ENCODE measurements at regions not wholly inside any gene's neighbourhood (a gene's known extent, or its start where the extent isn't known, plus 50 kb on each side); places are given as distances from the start of the nearest gene placed in this dataset.

DNA sequence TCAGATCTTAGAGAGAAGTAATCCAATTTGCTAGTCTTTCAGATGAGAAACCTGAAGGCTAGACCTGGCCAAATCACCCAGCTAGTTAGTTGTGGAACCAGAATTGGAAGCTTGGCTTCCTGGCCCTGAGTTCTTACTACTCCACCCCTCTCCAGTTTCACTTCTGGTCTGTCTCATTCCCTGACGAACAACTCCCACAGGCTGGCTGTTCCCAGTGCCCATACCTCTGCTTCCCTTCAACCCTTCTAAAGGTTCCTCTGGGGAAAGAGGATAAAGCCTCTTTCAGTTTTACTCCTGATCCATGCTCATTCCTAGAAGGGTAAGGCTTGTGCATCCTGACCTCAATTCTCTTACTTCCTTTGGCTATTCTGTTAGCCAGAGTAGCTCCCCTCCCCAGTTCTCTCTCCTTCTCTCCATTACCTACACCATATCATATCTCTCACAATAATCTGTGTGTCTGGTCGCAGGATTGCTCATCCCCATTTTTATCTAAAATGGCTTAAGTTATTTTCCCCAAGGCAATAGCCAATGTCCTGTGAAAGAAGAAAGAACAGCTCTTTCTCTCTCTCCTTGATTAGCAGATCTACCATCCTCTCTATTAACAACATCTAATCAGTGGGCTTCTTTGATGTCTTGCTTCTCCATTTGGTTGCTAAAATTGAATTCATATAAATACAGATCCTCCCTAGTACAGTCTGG lies 155.0 kb upstream of the MAOA start:
- H3K27me3 Mint-ChIP-seq: no peaks in the 10 kb centered on the region
- TF ChIP-seq, protein P1, sequence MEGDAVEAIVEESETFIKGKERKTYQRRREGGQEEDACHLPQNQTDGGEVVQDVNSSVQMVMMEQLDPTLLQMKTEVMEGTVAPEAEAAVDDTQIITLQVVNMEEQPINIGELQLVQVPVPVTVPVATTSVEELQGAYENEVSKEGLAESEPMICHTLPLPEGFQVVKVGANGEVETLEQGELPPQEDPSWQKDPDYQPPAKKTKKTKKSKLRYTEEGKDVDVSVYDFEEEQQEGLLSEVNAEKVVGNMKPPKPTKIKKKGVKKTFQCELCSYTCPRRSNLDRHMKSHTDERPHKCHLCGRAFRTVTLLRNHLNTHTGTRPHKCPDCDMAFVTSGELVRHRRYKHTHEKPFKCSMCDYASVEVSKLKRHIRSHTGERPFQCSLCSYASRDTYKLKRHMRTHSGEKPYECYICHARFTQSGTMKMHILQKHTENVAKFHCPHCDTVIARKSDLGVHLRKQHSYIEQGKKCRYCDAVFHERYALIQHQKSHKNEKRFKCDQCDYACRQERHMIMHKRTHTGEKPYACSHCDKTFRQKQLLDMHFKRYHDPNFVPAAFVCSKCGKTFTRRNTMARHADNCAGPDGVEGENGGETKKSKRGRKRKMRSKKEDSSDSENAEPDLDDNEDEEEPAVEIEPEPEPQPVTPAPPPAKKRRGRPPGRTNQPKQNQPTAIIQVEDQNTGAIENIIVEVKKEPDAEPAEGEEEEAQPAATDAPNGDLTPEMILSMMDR (IDR thresholded peaks at IDR 0.05): no peak
- TF ChIP-seq EZH2 (IDR thresholded peaks at IDR 0.05; ENCODE audit: borderline replicate concordance, insufficient read depth, low read depth, low read length, poor library complexity, severe bottlenecking): no peak
- intact Hi-C loops (cut with micrococcal nuclease): no loop called here
- POLR2A ChIA-PET: no interaction called here
- CTCF ChIA-PET: no interaction called here
- no peak overlapping the region for H3K27ac Mint-ChIP-seq
- no peaks in the 10 kb centered on the region for H3K36me3 ChIP-seq (replicated peaks in 1 of 2; ENCODE audit: control extremely low read depth in 1 of 2, control insufficient read depth in 1 of 2, extremely low read depth in 1 of 2, insufficient read depth in 2 of 2, low read length in 1 of 2)
- ATAC-seq (ENCODE audit: low read depth): no peak
- H3K4me1 Mint-ChIP-seq: peaks cover 5% of the 10 kb centered on the region
- no peak overlapping the region for H3K4me3 Mint-ChIP-seq
- no peak for DNase-seq
- no peak overlapping the region for H3K4me2 ChIP-seq (replicated peaks; ENCODE audit: low read depth, low read length, poor library complexity, severe bottlenecking)
- peaks cover 0 to 3% (median 0%) of the 10 kb centered on the region in 4 experiments for H3K27me3 ChIP-seq (replicated peaks in 1 of 4; ENCODE audit: control extremely low read depth in 1 of 4, control insufficient read depth in 3 of 4, insufficient read depth in 4 of 4, low read length in 3 of 4)
- no peaks in the 10 kb centered on the region for H3K79me2 ChIP-seq (ENCODE audit: control insufficient read depth, insufficient read depth, low read length)
- H3K9me3 Mint-ChIP-seq (ENCODE audit: insufficient read depth): peaks cover 2% of the 10 kb centered on the region
- no peak overlapping the region for H3K9ac ChIP-seq (ENCODE audit: low read length)
- WGBS (ENCODE audit: insufficient coverage): no CpG with 5 or more reads among the region's 2 CpGs
- H3K27ac ChIP-seq (ENCODE audit: low read length in 2 of 2): no peak overlapping the region
- no peaks in the 10 kb centered on the region for H3K4me1 ChIP-seq (ENCODE audit: control insufficient read depth in 2 of 2, insufficient read depth in 2 of 2, low read length in 2 of 2)
- no peaks in the 10 kb centered on the region for H4K20me1 ChIP-seq (ENCODE audit: control insufficient read depth, insufficient read depth, low read length, poor library complexity, severe bottlenecking)
- H2AFZ ChIP-seq (ENCODE audit: insufficient read depth, low read depth, low read length, poor library complexity, severe bottlenecking): no peak overlapping the region
- H3K4me3 ChIP-seq (ENCODE audit: control extremely low read depth in 1 of 5, extremely low read depth in 1 of 5, insufficient read depth in 1 of 5, low read depth in 2 of 5, low read length in 4 of 5): no peak overlapping the region
- no peaks in the 10 kb centered on the region for H3K9me3 ChIP-seq (ENCODE audit: control extremely low read depth in 1 of 3, control insufficient read depth in 2 of 3, insufficient read depth in 1 of 3, low read length in 2 of 3)

DNA sequence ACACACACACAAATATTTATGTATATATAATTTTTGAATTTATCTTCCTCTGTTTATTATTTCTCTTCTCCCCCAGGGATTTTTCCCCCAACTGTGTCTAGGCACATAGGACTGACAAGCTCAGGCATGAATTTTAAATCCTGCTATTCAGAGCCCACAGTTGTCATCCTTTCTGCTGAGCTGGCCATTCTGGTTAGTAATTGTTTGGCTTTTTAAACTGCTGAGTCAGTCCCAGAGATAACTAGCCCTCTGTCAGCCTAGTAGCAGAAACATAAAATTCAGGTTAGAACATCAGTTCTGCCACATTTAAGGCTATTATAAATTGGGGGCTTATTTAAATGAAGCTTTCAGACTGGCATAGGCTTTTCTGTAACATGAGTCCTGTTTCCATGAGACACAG lies 151.7 kb upstream of the MAOA start:
- no peaks in the 10 kb centered on the region for H3K79me2 ChIP-seq (ENCODE audit: control insufficient read depth, insufficient read depth, low read length)
- H3K4me3 ChIP-seq (ENCODE audit: control extremely low read depth in 1 of 5, extremely low read depth in 1 of 5, insufficient read depth in 1 of 5, low read depth in 2 of 5, low read length in 4 of 5): no peak overlapping the region
- H3K27ac ChIP-seq (ENCODE audit: low read length in 2 of 2): no peak overlapping the region
- no peak overlapping the region for H3K4me2 ChIP-seq (replicated peaks; ENCODE audit: low read depth, low read length, poor library complexity, severe bottlenecking)
- H3K36me3 ChIP-seq (replicated peaks in 1 of 2; ENCODE audit: control extremely low read depth in 1 of 2, control insufficient read depth in 1 of 2, extremely low read depth in 1 of 2, insufficient read depth in 2 of 2, low read length in 1 of 2): no peaks in the 10 kb centered on the region
- no peak for DNase-seq
- intact Hi-C loops (cut with micrococcal nuclease): no loop called here
- Mint-ChIP-seq H3K4me1 (peaks cover 5% of the 10 kb centered on the region), H3K9me3 (ENCODE audit: insufficient read depth) (no peaks in the 10 kb centered on the region), H3K27ac (no peak overlapping the region), H3K4me3 (no peak overlapping the region), H3K27me3 (no peaks in the 10 kb centered on the region)
- H4K20me1 ChIP-seq (ENCODE audit: control insufficient read depth, insufficient read depth, low read length, poor library complexity, severe bottlenecking): no peaks in the 10 kb centered on the region
- H3K9ac ChIP-seq (ENCODE audit: low read length): no peak overlapping the region
- H3K27me3 ChIP-seq (replicated peaks in 1 of 4; ENCODE audit: control extremely low read depth in 1 of 4, control insufficient read depth in 3 of 4, insufficient read depth in 4 of 4, low read length in 3 of 4): peaks cover 0 to 3% (median 0%) of the 10 kb centered on the region in 4 experiments
- no peaks in the 10 kb centered on the region for H3K4me1 ChIP-seq (ENCODE audit: control insufficient read depth in 2 of 2, insufficient read depth in 2 of 2, low read length in 2 of 2)
- H2AFZ ChIP-seq (ENCODE audit: insufficient read depth, low read depth, low read length, poor library complexity, severe bottlenecking): no peak overlapping the region
- ChIA-PET POLR2A (no interaction called here), CTCF (no interaction called here)
- no peaks in the 10 kb centered on the region for H3K9me3 ChIP-seq (ENCODE audit: control extremely low read depth in 1 of 3, control insufficient read depth in 2 of 3, insufficient read depth in 1 of 3, low read length in 2 of 3)
- TF ChIP-seq, protein P1 (IDR thresholded peaks at IDR 0.05): no peak
- no peak for TF ChIP-seq EZH2 (IDR thresholded peaks at IDR 0.05; ENCODE audit: borderline replicate concordance, insufficient read depth, low read depth, low read length, poor library complexity, severe bottlenecking)
- ATAC-seq (ENCODE audit: low read depth): no peak

All from B cell (primary cell).